DND-41 (cell line): ENCODE measurements at regions not wholly inside any gene's neighbourhood (a gene's known extent, or its start where the extent isn't known, plus 50 kb on each side); places are given as distances from the start of the nearest gene placed in this dataset.

ENCODE experiments used
- ATAC-seq: fragments of 200-7000 bp; cut with Tn5 transposase; 3 replicates; pipeline ENCODE4 v1.9.1; 2021; ENCODE audit warnings: low read depth; ENCODE audit not compliant: insufficient read depth
- DNase-seq: peaks from one replicate; pipeline ENCODE4 v3.0.0-alpha.2; 2020
- H2AFZ ChIP-seq: 2 replicates; pipeline ENCODE4 v1.6.0; 2012; ENCODE audit warnings: low read depth, low read length
- H3K27ac ChIP-seq: 2 replicates; pipeline ENCODE4 v1.5.1; 2012; ENCODE audit warnings: low read length, inconsistent platforms
- H3K27me3 ChIP-seq: fragments of 200-600 bp; sonication (generic); 2 replicates; pipeline ENCODE4 v1.6.0; 2012; ENCODE audit warnings: low read length, mild to moderate bottlenecking, inconsistent platforms; ENCODE audit not compliant: insufficient read depth, poor library complexity
- H3K36me3 ChIP-seq: 2 replicates; pipeline ENCODE4 v1.5.1; 2012; ENCODE audit warnings: low read length, inconsistent platforms; ENCODE audit not compliant: insufficient read depth
- H3K4me1 ChIP-seq: 2 replicates; pipeline ENCODE4 v1.5.1; 2012; ENCODE audit warnings: mild to moderate bottlenecking, low read length; ENCODE audit not compliant: insufficient read depth
- H3K4me2 ChIP-seq: 2 replicates; pipeline ENCODE4 v1.6.0; 2012; ENCODE audit warnings: mild to moderate bottlenecking, moderate library complexity, low read length, inconsistent platforms; ENCODE audit not compliant: insufficient read depth
- H3K4me3 ChIP-seq, 2 experiments: fragments of 200-600 bp in 1 of 2; shearing (Covaris generic) in 1 of 2; 2 replicates each; pipeline ENCODE4 v1.5.1; 2012 to 2016; ENCODE audit warnings: inconsistent platforms in 2 of 2, low read length in 2 of 2, mild to moderate bottlenecking in 2 of 2, low read depth in 1 of 2, moderate library complexity in 1 of 2
- H3K79me2 ChIP-seq: 2 replicates; pipeline ENCODE4 v1.6.0; 2012; ENCODE audit warnings: low read length, inconsistent platforms; ENCODE audit not compliant: insufficient read depth
- H3K9ac ChIP-seq: 2 replicates; pipeline ENCODE4 v1.6.0; 2012; ENCODE audit warnings: low read depth, mild to moderate bottlenecking, inconsistent platforms, low read length, moderate library complexity
- H3K9me3 ChIP-seq: 2 replicates; pipeline ENCODE4 v1.5.1; 2012; ENCODE audit warnings: low read length, moderate library complexity, mild to moderate bottlenecking, inconsistent platforms; ENCODE audit not compliant: insufficient read depth, severe bottlenecking
- H4K20me1 ChIP-seq: 2 replicates; pipeline ENCODE4 v1.6.0; 2012; ENCODE audit warnings: low read length; ENCODE audit not compliant: insufficient read depth
- EZH2 ChIP-seq: IDR thresholded peaks from 3 replicates; pipeline ENCODE4 v1.6.1; 2012; ENCODE audit warnings: borderline replicate concordance, low read depth, mild to moderate bottlenecking, moderate library complexity, low read length, inconsistent platforms; ENCODE audit not compliant: severe bottlenecking
- TF ChIP-seq, protein P1 (sequence below): IDR thresholded peaks from 2 replicates; pipeline ENCODE4 v1.5.1; 2012; ENCODE audit warnings: borderline replicate concordance, low read length, moderate library complexity, mild to moderate bottlenecking; ENCODE audit not compliant: poor library complexity, severe bottlenecking; ENCODE audit errors: extremely low read depth

DNA sequence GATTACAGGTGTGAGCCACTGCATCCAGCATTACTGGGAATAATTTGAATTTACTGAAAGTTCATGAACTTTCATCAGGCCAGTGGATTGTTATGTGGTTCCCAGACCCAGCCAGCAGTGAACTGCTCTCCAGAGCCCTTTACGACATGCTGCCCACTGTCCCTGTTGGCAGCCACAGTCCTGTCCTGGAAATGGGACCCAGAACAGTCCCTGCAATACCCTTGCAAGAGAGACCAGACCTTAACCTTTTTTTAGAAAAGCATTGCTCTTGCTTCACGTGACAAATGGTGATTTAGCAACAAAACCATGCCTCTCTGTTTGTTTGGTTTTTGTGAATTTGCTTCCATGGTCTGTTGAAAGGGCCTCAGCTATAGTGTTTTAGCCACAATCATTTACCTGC, 367.3 kb upstream of the C2CD4B start:
- no peak for TF ChIP-seq EZH2
- TF ChIP-seq, protein P1, sequence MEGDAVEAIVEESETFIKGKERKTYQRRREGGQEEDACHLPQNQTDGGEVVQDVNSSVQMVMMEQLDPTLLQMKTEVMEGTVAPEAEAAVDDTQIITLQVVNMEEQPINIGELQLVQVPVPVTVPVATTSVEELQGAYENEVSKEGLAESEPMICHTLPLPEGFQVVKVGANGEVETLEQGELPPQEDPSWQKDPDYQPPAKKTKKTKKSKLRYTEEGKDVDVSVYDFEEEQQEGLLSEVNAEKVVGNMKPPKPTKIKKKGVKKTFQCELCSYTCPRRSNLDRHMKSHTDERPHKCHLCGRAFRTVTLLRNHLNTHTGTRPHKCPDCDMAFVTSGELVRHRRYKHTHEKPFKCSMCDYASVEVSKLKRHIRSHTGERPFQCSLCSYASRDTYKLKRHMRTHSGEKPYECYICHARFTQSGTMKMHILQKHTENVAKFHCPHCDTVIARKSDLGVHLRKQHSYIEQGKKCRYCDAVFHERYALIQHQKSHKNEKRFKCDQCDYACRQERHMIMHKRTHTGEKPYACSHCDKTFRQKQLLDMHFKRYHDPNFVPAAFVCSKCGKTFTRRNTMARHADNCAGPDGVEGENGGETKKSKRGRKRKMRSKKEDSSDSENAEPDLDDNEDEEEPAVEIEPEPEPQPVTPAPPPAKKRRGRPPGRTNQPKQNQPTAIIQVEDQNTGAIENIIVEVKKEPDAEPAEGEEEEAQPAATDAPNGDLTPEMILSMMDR, result no peak
- no peaks in the 10 kb centered on the region for H3K9me3 ChIP-seq
- DNase-seq, result no peak
- H3K27ac ChIP-seq, result no peak overlapping the region
- H2AFZ ChIP-seq, result no peak overlapping the region
- H3K9ac ChIP-seq, result no peak overlapping the region
- H3K4me3 ChIP-seq, result no peak overlapping the region
- H3K27me3 ChIP-seq, result no peaks in the 10 kb centered on the region
- no peaks in the 10 kb centered on the region for H3K36me3 ChIP-seq
- ATAC-seq, result no peak
- H3K4me1 ChIP-seq, result no peaks in the 10 kb centered on the region
- H3K79me2 ChIP-seq, result no peaks in the 10 kb centered on the region
- H3K4me2 ChIP-seq, result no peak overlapping the region
- no peaks in the 10 kb centered on the region; the same call in 1 of the 2 replicates for H4K20me1 ChIP-seq

DNA sequence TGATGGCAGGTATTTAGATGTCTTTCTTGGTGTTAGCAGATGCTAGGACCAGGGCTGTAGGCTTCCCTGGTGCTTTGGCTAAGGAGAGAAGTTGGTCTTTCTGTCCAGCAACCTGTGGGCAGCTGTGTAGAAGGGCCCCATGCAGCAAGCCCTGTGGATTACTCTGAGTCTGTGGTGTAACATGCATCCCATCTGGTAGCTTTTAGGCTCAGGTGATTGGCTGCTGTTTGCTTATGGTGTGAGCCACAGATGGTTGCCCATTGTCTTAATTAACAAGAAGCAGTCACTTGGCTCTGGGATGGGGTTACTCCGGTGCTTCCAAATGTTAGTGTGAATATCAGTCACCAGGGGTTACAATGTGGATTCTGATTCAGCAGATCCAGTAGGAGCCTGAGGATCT, 368.6 kb upstream of the C2CD4B start:
- Histone ChIP-seq H3K36me3 (no peaks in the 10 kb centered on the region), H3K9me3 (no peaks in the 10 kb centered on the region), H3K27me3 (no peaks in the 10 kb centered on the region), H3K9ac (no peak overlapping the region), H2AFZ (no peak overlapping the region), H3K4me1 (no peaks in the 10 kb centered on the region), H3K4me3 (no peak overlapping the region), H3K27ac (no peak overlapping the region), H4K20me1 (no peaks in the 10 kb centered on the region; the same call in 1 of the 2 replicates), H3K4me2 (no peak overlapping the region), H3K79me2 (no peaks in the 10 kb centered on the region)
- ATAC-seq (no peak), DNase-seq (no peak)
- TF ChIP-seq, protein P1, result no peak

- no peak overlapping the region for H2AFZ ChIP-seq
- no peaks in the 10 kb centered on the region for H3K27me3 ChIP-seq
- TF ChIP-seq EZH2, result no peak
- TF ChIP-seq, protein P1, result no peak
- H3K9me3 ChIP-seq, result no peaks in the 10 kb centered on the region
- no peaks in the 10 kb centered on the region for H3K4me1 ChIP-seq
- H3K4me2 ChIP-seq, result no peak overlapping the region
- ATAC-seq, result no peak
- no peaks in the 10 kb centered on the region for H3K36me3 ChIP-seq
- no peaks in the 10 kb centered on the region; the same call in 1 of the 2 replicates for H4K20me1 ChIP-seq
- DNase-seq, result no peak
- H3K79me2 ChIP-seq, result no peaks in the 10 kb centered on the region
- no peak overlapping the region for H3K9ac ChIP-seq
- H3K4me3 ChIP-seq, result no peak overlapping the region
- no peak overlapping the region for H3K27ac ChIP-seq
Observed at GRCh38 chr15:62534996-62535395, 369.9 kb upstream of the C2CD4B start.

GRCh38 chr15:62539236-62539635, 374.2 kb upstream of the C2CD4B start:
- no peaks in the 10 kb centered on the region; the same call in 1 of the 2 replicates for H4K20me1 ChIP-seq
- H3K79me2 ChIP-seq, result no peaks in the 10 kb centered on the region
- no peak overlapping the region for H3K4me3 ChIP-seq
- DNase-seq, result no peak
- H3K9ac ChIP-seq, result no peak overlapping the region
- no peaks in the 10 kb centered on the region for H3K4me1 ChIP-seq
- no peaks in the 10 kb centered on the region for H3K27me3 ChIP-seq
- TF ChIP-seq, protein P1, result no peak
- TF ChIP-seq EZH2, result no peak
- ATAC-seq, result no peak
- no peak overlapping the region for H2AFZ ChIP-seq
- H3K36me3 ChIP-seq, result no peaks in the 10 kb centered on the region
- no peaks in the 10 kb centered on the region for H3K9me3 ChIP-seq
- no peak overlapping the region for H3K4me2 ChIP-seq
- H3K27ac ChIP-seq, result no peak overlapping the region
